ENCODE measurements at regions not wholly inside any gene's neighbourhood (a gene's known extent, or its start where the extent isn't known, plus 50 kb on each side); places are given as distances from the start of the nearest gene placed in this dataset.
"Not testable (repeated sequence)": the region's sequence is repeated elsewhere in the genome, so short reads cannot be mapped to it uniquely, and the experiment has no call there.

DNA sequence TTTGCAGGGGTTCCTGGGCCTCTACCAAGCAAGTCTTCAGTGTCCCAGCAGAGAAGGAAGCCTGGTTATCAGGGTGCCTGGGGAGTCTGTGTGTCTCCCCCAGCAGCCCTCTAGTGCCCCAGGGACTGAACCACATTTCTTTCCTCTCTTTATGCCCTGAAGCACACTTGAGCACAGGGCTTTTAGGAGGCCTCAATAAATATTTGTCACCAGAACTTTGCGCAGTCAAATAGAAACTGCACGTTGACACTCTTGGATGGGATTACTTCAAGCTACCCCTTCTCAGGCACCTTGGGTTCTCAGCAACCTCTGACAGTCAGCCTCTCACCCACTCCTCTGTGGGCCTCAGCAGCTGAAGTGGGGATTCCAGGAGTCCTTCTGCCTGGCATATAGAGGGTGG, 226.6 kb upstream of the HES1 start:
- no peak for DNase-seq

DNA sequence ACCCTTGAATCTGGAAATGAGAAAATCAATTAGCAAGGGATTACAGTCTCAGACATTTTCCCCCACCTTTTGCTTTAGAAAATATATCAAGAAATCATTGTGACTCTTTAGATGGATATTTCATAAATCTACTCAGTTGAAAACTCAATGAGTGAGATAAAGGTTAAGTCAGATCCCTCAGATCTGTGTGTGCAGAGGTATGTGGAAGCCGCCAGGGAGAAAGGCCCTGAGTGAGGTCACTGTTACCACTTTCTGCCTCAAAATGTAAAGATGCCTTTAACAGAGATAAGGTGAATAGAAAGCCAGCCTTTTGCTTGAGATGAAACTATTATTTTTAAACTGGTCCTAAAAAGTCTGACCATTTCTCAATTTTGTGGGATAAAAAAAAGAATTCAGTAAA, 225.6 kb upstream of the HES1 start:
- DNase-seq: no peak

DNA sequence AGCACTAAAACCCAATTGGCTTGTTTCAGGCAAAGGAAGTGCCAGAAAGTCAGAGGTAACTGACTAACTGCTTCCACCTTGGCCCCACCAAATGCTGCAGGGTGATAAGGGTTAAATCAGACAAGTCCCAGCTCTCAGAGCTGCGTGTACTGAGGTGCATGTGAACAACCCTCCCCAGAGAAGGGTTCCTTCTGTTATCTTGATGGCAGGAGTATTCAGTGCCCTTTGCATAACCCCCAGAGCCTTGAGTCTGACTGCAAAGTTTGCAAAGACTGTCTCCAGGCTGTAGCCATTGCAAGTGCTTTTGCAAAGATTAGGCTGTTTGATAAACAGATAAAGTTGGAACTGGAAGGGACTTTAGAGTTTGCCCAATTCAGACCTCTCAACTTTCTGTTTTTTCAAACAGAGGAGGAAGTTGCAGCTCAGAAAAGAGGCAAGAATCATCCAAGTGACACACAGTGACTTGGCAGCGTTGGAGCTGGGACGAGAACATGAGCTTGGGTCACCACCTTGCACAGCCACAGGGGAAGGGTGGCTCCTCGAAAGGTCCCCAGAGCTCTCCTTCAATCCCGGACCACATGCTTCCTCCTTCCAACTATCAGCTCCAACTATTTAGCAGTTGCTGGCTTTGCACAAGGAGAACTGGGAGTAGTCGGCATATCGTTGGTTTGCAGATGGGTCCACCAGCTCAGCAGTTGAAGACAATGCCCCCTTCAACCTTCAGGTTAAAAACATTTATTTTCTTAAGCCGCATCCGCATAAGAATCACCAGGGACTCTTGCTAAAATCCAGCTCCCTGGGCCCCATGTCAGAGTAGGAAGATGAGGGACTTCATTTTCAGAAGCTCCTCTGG, 224.8 kb upstream of the HES1 start:
- no peak for DNase-seq

DNA sequence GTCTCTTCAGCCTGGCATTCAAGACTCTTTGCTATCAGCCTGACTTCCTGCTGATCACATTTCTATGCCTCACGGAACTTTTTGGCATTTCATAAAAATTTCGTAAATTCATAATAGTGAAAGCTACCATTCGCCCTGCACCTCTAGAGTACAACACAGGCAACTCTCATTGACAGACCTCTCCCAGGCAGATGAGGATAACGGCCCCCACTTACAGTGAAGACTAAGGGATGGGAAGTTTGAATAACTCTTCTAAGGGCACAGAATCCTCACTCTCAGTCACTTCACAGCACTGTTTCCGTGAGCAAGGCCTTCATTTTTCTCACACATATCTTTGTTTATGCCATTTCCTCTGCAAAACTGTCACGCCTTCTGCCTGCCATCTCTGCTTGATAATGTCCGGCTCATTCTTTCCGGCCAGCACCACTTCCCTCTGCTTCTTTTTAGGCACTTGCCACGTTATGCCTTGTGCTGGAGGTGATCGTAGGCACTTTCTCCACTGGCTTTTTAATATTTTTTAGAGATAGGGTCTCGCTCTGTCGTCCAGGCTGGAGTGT, 224.1 kb upstream of the HES1 start:
- DNase-seq: no peak

DNA sequence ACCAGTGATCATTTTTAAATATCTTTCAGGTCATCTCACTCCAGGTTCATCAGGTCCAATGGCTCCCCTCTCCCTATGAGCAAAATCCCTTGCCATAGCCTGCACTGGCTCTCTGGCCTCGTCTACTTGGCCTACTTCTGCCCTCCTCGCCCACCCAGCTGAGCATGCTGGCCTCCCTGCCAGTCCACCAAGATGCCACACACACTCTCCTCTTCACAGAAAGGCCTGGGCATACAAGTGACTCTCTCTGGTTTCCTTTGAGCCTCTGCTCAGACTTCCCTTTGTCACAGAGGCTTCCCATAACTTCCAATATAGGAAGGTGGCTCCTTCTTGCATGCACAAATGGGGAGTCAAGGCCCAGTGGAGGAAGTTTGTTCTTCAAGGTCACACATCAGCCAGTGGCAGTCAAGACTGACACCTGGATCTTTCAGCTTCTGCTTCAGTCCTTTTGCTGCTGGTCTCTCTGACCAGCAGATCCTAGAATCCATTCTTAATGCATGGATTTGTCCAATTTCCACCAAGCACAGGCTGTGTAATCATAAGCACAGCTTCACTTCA, 223.2 kb upstream of the HES1 start:
- DNase-seq: no peak

DNA sequence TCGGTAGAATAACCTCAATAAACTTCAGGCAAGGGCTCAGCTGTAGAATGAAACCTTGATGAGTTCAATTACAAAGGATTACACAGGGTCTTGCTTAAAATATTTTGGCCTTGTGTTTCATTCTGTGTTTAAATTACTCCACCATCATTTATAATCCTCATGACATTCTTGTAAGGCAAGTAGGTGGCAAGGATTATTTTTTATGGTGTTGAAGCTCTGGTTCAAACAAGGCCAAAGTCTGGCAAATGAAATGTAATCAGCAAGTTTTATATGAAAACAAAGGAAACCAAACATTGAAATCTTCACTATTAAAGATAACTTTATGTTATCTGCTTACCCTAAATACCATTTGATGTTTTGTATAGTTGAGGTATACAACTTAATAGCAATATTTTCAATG, 221.3 kb upstream of the HES1 start:
- DNase-seq: no peak

DNA sequence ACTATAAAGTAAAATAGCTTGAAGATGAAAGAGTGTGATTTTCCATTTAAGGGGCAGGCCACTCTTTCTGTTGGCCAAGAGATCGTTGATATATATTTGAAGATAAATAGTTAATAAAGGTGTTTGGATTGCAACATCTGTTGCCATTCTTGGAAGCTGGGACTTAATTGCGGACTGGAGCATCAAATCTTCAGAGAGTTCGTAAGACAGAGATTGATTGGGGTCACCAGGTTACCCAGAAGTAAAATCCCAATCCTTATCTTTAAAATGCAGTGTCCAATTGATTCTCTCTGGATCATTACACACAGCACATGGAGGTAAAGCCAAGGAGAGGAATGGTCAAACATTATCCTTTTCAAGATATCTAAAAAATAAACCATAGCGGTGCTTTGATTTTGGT, 220.8 kb upstream of the HES1 start:
- DNase-seq: no peak

DNA sequence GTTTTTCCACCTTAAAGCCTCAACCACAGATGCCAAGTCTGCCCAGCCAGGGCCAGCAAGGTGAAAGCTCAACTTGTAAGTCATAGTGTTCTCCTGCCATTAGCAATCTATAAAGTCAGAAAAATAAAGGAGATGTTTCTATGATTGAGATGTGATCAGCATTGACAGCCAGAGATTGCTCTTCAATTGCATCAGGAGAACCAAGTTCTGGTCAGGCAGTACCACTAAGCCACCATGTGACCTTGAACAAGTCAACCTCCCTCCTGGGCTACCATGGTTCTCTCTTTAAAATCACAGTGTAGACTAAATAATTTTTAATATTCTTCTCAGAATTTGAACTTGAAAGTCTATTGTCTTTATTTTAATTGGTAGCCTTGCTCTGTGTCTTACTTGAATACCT, 220.3 kb upstream of the HES1 start:
- no peak for DNase-seq

DNA sequence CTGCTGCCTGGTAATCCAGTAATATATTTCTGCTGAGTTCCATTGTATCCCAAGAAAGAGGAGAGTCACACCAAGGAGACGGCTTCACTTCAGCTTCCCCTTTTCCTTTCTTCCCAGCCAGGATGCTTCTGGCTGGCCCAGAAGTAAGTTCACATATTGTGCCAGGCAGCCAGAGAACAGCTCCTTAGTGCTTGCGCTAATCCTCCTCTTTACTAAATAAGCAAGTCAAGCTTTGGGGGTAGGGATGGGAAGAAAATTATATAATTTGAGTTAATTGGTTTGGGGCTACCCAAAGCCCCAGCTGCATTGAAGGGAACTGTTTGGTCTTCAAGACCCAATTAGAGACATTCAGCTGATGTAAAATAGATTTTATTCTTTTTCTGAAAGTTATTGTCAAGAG, 218.8 kb upstream of the HES1 start:
- DNase-seq: no peak

DNA sequence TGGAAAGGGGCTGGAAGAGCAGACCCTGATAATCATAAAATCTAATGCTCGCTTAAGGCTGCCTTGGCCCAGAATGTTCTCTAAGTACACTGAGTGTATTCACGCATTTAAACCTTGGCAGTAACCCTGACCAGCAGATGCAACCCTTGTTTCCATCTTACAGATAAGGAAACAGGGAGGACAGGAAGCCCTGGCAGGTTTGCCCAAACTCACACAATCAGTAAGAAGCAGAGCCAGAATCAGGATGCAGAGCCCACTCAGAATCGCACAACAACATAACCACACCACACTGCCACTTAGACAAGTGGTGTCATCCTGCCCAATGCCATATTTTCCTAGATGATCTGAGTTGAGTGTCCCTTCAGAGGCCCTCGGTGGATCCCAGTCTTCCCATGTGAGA, 214.5 kb upstream of the HES1 start:
- no peak for DNase-seq

DNA sequence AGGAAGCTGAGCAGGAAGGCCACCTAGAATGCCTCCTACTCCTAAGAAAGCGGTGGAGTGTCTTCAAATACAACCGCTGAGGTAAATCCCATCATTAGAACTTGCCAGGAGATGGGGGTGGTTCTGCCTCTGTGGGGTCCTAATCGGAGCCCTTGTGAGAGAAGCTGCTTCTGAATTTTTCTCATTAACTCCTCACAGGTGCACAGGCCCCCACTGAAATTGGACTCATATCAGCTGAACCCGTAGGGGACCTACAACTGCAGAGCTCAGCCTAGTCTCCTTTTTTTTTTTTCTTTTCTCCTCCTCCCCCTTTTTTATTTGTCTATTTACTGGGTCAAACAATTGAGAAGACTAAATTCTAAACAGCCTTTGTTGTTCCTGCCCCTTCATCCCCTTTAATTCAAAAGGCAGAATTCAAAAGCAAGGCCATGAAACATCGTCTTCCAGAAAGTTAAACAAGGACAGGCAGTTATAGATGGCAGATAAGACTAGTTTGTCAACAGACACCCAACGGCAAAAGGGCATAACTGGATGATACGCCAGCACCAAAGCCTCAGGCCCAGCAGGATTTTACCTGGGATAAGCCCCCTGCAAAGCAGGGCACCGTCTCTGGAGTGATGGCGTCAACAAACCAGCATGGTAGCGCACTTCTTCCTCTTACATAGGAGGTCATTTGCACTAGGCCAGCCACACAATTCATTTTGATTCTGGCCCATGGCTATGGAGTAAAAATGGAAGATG, 213.7 kb upstream of the HES1 start:
- no peak for DNase-seq

DNA sequence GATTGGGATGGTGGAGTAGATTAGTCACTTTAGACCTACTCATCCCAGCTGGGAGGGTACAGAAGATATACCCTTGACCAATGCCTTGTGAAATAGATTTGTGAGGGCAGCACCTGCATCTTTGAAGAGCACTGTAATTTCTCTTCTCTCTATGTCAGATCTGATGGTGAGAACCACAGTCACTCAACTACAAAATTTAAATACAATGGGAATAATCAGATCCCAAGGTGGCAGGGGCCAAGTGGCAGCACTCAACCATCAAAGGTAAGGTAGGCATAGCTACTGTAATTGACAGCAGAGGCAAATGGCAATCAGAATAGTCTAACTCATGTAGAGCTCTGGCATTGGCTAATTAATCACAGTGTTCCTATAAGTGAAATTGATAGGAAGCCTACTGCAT, 212.0 kb upstream of the HES1 start:
- DNase-seq: not testable (repeated sequence)

DNA sequence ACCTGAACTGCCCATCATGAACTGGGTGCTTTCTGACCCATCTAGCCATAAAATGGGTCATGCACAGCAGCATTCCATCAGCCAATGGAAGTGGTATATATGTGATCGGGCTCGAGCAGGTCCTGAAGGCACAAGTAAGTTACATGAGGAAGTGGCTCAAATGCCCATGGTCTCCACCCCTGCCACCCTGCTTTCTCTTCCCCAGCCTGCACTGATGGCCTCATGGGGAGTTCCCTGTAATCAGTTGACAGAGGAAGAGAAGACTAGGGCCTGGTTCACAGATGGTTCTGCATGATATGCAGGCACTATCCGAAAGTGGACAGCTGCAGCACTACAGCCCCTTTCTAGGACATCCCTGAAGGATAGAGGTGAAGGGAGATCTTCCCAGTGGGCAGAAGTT, 209.9 kb upstream of the HES1 start:
- DNase-seq: not testable (repeated sequence)

DNA sequence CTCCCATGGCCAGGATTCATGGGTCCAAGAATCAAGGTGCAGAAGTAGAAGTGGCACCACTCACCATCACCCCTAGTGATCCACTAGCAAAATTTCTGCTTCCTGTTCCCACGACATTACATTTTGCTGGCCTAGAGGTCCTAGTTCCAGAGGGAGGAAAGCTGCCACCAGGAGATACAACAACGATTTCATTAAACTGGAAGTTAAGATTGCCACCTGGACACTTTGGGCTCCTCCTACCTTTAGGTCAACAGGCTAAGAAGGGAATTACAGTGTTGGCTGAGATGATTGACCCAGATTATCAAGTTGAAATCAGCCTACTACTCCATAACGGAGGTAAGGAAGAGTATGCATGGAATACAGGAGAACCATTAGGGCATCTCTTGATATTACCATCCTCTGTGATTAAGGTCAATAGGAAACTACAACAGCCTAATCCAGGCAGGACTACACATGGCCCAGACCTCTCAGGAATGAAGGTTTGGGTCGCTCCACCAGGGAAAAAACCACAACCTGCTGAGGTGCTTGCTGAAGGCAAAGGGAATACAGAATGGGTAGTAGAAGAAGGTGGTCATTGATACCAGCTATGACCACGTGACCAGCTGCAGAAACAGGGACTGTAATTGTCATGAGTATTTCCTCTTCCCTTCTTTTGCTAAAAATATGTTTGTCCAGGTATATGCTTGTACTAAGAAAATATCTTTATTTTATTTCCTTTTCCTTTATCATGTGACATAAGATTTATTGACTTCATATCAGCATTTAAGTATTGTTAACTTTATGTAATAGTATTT, 208.3 kb upstream of the HES1 start:
- DNase-seq: not testable (repeated sequence)

DNA sequence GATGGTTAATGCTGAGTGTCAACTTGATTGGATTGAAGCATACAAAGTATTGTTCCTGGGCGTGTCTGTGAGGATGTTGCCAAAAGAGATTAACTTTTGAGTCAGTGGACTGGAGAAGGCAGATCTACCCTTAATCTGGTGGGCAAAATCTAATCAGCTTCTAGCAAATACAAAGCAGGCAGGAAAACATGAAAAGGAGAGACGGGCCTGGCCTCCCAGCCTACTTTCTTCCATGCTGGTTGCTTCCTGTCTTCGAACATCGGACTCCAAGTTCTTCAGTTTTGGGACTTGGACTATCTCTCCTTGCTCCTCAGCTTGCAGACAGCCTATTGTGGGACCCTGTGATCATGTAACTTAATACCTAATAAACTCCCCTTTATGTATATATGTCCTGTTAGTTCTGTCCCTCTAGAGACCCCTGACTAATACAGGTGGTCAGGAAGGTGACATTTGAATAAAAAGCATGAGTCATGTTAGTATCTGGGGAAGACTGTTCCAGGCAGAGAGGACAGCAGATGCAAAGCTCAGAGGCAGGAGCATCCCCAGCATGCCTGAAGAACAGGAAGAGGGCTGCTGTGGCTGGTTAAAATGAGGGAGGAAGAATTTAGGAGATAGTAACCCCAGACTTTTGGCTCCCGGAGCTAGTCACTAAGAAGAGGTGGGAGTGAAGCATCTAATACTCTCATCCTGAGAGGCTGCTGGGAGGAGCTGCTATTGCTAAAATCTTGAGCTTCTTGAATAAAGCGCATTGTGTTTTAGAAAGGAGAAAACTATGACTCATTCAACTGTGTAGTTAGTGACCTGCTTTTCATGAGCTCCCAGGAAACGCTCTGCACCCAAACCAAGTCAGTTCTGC, 207.4 kb upstream of the HES1 start:
- DNase-seq: no peak

DNA sequence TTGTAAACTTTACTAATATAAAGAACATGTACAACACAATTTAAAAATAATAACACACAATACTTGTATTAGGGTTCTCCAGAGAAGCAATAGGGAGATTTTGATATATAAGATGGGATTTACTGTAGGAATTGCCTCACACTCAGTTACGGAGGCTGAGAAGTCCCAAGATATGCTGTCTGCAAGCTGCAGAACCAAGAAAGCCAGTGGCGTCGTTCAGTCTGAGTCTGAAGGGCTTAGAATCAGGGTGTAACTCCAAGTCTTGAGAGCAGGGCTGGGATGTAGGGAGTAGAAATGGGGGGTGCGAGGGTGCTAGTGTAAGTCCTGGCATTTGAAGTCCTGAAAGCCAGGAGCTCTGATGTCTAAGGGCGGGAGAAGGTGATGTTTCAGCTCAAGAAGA, 206.6 kb upstream of the HES1 start:
- no peak for DNase-seq

DNA sequence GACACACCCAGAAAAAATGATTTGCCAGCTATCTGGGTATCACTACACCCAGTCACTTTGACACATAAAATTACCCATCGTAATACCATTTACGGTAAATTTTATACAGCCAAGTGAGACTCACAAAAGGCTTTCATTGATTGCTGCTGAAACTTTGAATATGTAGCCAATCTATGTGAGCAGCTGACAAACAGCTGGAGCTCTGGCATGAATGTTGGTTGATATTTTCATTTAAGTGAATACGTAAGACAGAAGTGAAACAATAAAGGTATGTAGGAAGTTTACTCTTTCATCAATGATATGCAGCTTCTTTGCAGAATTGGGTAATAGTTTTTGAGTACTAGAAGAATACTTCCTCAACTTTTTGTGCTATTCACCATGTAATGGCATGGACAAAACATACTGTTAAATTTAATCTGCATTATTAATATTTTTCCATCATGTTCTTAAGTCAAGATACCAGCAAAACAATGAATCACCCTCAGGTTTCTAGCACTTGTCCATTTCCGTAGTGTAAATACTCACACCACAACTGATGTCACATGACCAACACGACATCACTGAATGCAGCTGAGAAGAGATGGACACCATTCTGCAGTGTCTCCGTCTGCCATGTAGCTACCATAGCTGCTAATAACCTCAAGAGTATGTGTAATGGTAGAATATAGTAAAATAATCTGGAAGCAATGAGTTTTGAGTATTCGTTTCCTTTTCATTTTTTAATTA, 205.9 kb upstream of the HES1 start:
- no peak for DNase-seq

DNA sequence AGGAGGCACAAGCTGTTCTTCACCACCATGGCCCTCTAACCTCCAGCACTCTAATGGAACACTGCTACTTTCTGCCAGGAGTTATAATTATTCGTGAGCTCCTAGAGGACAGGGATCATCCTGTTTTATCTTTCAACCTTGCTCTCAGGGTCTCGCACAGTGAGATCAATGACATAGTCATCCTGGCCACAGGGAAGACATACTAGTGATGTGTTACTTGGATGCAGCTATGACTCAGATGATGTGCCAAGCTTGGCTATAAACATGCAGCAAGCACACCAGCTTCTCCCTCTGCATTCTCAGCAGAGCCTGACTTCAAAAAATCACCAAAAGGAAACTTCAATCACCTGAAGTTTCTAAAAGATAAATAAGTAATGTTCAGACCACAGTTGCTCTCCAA, 203.8 kb upstream of the HES1 start:
- no peak for DNase-seq

DNA sequence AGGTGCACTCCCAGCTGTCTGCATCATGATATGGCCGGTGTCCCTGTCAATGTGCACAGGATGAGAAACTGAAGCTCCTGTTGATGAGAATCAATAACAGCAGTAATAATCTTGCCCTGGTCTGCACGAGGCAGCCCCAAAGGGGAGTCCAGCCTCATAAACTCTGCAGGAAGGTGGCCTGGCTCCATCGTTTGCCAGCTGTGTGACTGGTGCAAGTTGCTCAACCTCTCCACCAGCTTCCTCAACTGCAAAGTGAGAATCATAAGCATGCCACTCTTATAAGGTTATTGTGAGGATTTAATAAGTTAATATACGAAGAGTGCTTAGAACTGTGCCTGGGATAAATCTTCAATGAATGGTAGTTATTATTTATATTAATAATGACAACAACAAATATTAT, 203.4 kb upstream of the HES1 start:
- no peak for DNase-seq

DNA sequence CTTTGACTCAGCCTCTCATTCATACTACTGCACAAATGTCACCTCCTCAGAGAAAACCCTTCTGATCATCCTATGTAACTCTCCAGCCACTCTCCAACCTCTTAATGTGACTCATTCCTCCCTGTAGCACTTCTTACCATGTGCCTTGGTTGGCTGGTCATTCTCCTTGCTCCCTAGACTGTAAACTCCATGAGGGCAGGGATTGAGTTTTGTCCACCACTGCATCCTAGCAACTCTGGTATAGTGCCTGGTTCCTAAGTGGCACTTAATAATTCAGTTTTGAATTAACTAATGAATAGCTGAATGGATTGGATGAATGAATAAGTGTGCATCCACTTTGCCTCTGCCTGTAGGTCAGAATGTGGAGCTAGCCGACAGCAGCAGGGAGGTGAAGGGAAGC, 202.5 kb upstream of the HES1 start:
- DNase-seq: no peak

DNA sequence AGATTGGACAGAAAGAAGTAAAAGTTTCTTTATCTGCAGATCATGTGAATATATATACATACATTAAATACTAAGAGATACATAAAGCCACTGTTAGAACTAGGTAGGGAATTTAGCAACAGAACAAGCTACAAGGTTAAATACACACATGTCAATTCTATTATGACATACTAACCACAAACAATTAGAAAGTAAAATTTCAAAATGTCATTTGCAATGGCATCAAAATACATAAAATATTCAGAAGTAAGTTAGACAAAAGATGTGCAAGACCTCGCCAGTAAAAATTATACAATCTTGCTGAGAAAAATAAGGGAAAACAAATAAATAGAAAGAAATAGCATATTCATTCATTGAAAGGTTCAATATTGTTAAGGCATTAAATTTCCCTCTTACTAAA, 200.0 kb upstream of the HES1 start:
- DNase-seq: no peak
